IMR-90 (cell line): ENCODE measurements at regions not wholly inside any gene's neighbourhood (a gene's known extent, or its start where the extent isn't known, plus 50 kb on each side); places are given as distances from the start of the nearest gene placed in this dataset.

Source experiments
- ATAC-seq: fragments of 200-7000 bp; cut with Tn5 transposase; 2 replicates; pipeline ENCODE4 v1.9.1; 2020; ENCODE audit warnings: low read depth, mild to moderate bottlenecking, moderate library complexity
- BruUV-seq: library from RNA; stranded (reverse); fragments of 400-500 nt; replicated peaks from 2 replicates; lab custom pipeline; 2021; lab: Mats Ljungman, UMichigan
- CTCF ChIA-PET: fragments of 300-600 bp; formaldehyde crosslinking; extraction: SDS; loops from one replicate; lab custom pipeline; 2021; ENCODE audit warnings: antibody characterized with exemption; lab: Yijun Ruan, JAX
- POLR2A ChIA-PET: fragments of 300-600 bp; sonication (Branson Sonifier 250); formaldehyde crosslinking; loops from one replicate; lab custom pipeline; 2022; ENCODE audit warnings: antibody characterized with exemption; ENCODE audit not compliant: unreplicated experiment; lab: Charles Lee
- DNase-seq: peaks from one replicate; pipeline ENCODE4 v3.0.0; 2013
- H2AFZ ChIP-seq: replicated peaks from 2 replicates; pipeline ENCODE3; 2013; ENCODE audit warnings: low read length, mild to moderate bottlenecking; ENCODE audit not compliant: poor library complexity
- H2AK5ac ChIP-seq: 2 replicates; pipeline ENCODE4 v1.6.1; 2013; ENCODE audit warnings: low read depth, low read length, inconsistent platforms
- H2AK9ac ChIP-seq: replicated peaks from 2 replicates; pipeline ENCODE3; 2013; ENCODE audit warnings: mild to moderate bottlenecking, low read depth, low read length, moderate library complexity; ENCODE audit not compliant: poor library complexity
- H2BK120ac ChIP-seq: 2 replicates; pipeline ENCODE4 v1.6.1; 2013; ENCODE audit warnings: low read depth, low read length, inconsistent platforms
- H2BK15ac ChIP-seq: 3 replicates; pipeline ENCODE4 v1.6.1; 2013; ENCODE audit warnings: low read depth, low read length, inconsistent platforms
- H2BK20ac ChIP-seq: 2 replicates; pipeline ENCODE4 v1.6.1; 2013; ENCODE audit warnings: low read depth, mild to moderate bottlenecking, inconsistent platforms, low read length, moderate library complexity
- H2BK5ac ChIP-seq: 2 replicates; pipeline ENCODE4 v1.6.1; 2013; ENCODE audit warnings: mild to moderate bottlenecking, low read depth, low read length, inconsistent platforms; ENCODE audit not compliant: poor library complexity, severe bottlenecking
- H3K14ac ChIP-seq: replicated peaks from 2 replicates; pipeline ENCODE4 v1.6.1; 2013; ENCODE audit warnings: low read depth, low read length, inconsistent platforms
- H3K18ac ChIP-seq: 2 replicates; pipeline ENCODE4 v1.6.1; 2013; ENCODE audit warnings: low read depth, low read length, control low read depth
- H3K23ac ChIP-seq: 2 replicates; pipeline ENCODE4 v1.6.1; 2013; ENCODE audit warnings: low read depth, low read length, inconsistent platforms
- H3K27ac ChIP-seq: 2 replicates; pipeline ENCODE4 v1.5.1; 2013; ENCODE audit warnings: mild to moderate bottlenecking, control low read depth, low read length; ENCODE audit not compliant: insufficient read depth
- H3K27me3 ChIP-seq: 2 replicates; pipeline ENCODE4 v1.6.1; 2013; ENCODE audit warnings: low read length; ENCODE audit not compliant: control insufficient read depth, insufficient read depth
- H3K36me3 ChIP-seq: 2 replicates; pipeline ENCODE4 v1.6.1; 2013; ENCODE audit warnings: low read length, mixed read lengths; ENCODE audit not compliant: control insufficient read depth, insufficient read depth
- H3K4ac ChIP-seq: 2 replicates; pipeline ENCODE4 v1.6.1; 2013; ENCODE audit warnings: low read depth, low read length, inconsistent platforms
- H3K4me1 ChIP-seq: 2 replicates; pipeline ENCODE4 v1.6.1; 2013; ENCODE audit warnings: low read length, mixed read lengths; ENCODE audit not compliant: control insufficient read depth, insufficient read depth
- H3K4me2 ChIP-seq: 2 replicates; pipeline ENCODE4 v1.6.1; 2013; ENCODE audit warnings: low read depth, mild to moderate bottlenecking, control low read depth, low read length, moderate library complexity
- H3K4me3 ChIP-seq: 2 replicates; pipeline ENCODE4 v1.5.1; 2013; ENCODE audit warnings: low read depth, mild to moderate bottlenecking, control low read depth, low read length, moderate library complexity; ENCODE audit not compliant: insufficient read depth
- H3K56ac ChIP-seq: 2 replicates; pipeline ENCODE4 v1.6.1; 2013; ENCODE audit warnings: low read length, inconsistent platforms; ENCODE audit not compliant: insufficient read depth; ENCODE audit errors: extremely low read depth
- H3K79me1 ChIP-seq, 2 experiments: 2 replicates each; pipeline ENCODE4 v1.6.1; 2013; ENCODE audit warnings: low read length in 2 of 2, inconsistent platforms in 1 of 2, low read depth in 1 of 2
- H3K9ac ChIP-seq: 2 replicates; pipeline ENCODE4 v1.6.1; 2013; ENCODE audit warnings: low read depth, low read length, control low read depth
- H3K9me1 ChIP-seq: 2 replicates; pipeline ENCODE4 v1.6.1; 2013; ENCODE audit warnings: low read length, inconsistent platforms; ENCODE audit not compliant: insufficient read depth
- H3K9me3 ChIP-seq: 2 replicates; pipeline ENCODE4 v1.6.1; 2013; ENCODE audit warnings: low read length; ENCODE audit not compliant: control insufficient read depth, insufficient read depth
- H4K20me1 ChIP-seq: 2 replicates; pipeline ENCODE4 v1.6.1; 2013; ENCODE audit warnings: low read length, inconsistent platforms; ENCODE audit not compliant: insufficient read depth
- H4K5ac ChIP-seq: 2 replicates; pipeline ENCODE4 v1.6.1; 2013; ENCODE audit warnings: mild to moderate bottlenecking, low read depth, low read length, control low read depth
- H4K8ac ChIP-seq, 2 experiments: 2 replicates each; pipeline ENCODE4 v1.6.1; 2013; ENCODE audit warnings: low read depth in 2 of 2, low read length in 2 of 2, control low read depth in 1 of 2, inconsistent platforms in 1 of 2
- H4K91ac ChIP-seq: 2 replicates; pipeline ENCODE4 v1.6.1; 2013; ENCODE audit warnings: low read depth, low read length, inconsistent platforms; ENCODE audit not compliant: insufficient read depth
- BHLHE40 ChIP-seq: fragments of 150-350 bp; IDR thresholded peaks from 2 replicates; pipeline ENCODE4 v1.6.1; 2016; ENCODE audit warnings: mild to moderate bottlenecking, low read depth, low read length
- CEBPB ChIP-seq: IDR thresholded peaks from 2 replicates; pipeline ENCODE4 v1.6.1; 2012; ENCODE audit warnings: low read depth, low read length, improper control_type of control experiment
- FOS ChIP-seq: fragments of 150-350 bp; IDR thresholded peaks from 2 replicates; pipeline ENCODE4 v1.6.1; 2016; ENCODE audit warnings: low read depth, low read length
- MAFK ChIP-seq: IDR thresholded peaks from 2 replicates; pipeline ENCODE4 v1.6.1; 2012; ENCODE audit warnings: low read depth, low read length, improper control_type of control experiment
- NFE2L2 ChIP-seq: fragments of 150-350 bp; IDR thresholded peaks from 2 replicates; pipeline ENCODE4 v1.6.1; 2016; ENCODE audit warnings: low read depth, mild to moderate bottlenecking, low read length
- RAD21 ChIP-seq: IDR thresholded peaks from 2 replicates; pipeline ENCODE4 v1.6.1; 2012; ENCODE audit warnings: low read length, improper control_type of control experiment
- RCOR1 ChIP-seq: IDR thresholded peaks from 2 replicates; pipeline ENCODE4 v1.6.1; 2012; ENCODE audit warnings: mild to moderate bottlenecking, low read length, improper control_type of control experiment; ENCODE audit not compliant: insufficient replicate concordance
- SMC3 ChIP-seq: fragments of 150-350 bp; IDR thresholded peaks from 2 replicates; pipeline ENCODE4 v1.6.1; 2016; ENCODE audit warnings: low read depth, mild to moderate bottlenecking, antibody characterized with exemption, low read length, moderate library complexity
- dilution Hi-C: fragments of 300-500 bp; cut with HindIII; formaldehyde crosslinking; loops from one replicate; pipeline ENCODE4 v1.14.3; 2018; ENCODE audit warnings: low sequenced_read_pairs; ENCODE audit not compliant: unreplicated experiment
- in situ Hi-C: fragments of 300-500 bp; cut with MboI; formaldehyde crosslinking; loops from 3 replicates; pipeline ENCODE4 v1.14.3; 2019; ENCODE audit warnings: low sequenced_read_pairs, inconsistent platforms, mixed read lengths
- intact Hi-C: fragments of 100-400 bp; cut with micrococcal nuclease; formaldehyde crosslinking; loops from 2 replicates; pipeline ENCODE4 v1.10.0; 2022

- no peak overlapping the region for H2AK5ac ChIP-seq
- no peak overlapping the region for H2BK15ac ChIP-seq
- no peaks in the 10 kb centered on the region for H4K20me1 ChIP-seq
- H2BK20ac ChIP-seq: no peak overlapping the region
- H3K9me3 ChIP-seq: no peaks in the 10 kb centered on the region
- no peak overlapping the region for H3K18ac ChIP-seq
- dilution Hi-C loops: no loop called here
- no peak overlapping the region for H2AFZ ChIP-seq
- DNase-seq (no peak), ATAC-seq (no peak)
- H3K56ac ChIP-seq: no peak overlapping the region
- H3K36me3 ChIP-seq: no peaks in the 10 kb centered on the region
- H2BK5ac ChIP-seq: no peak overlapping the region
- no peak overlapping the region for H4K5ac ChIP-seq
- H2BK120ac ChIP-seq: no peak overlapping the region
- no peaks in the 10 kb centered on the region for H3K27me3 ChIP-seq
- no peak overlapping the region for H3K27ac ChIP-seq
- no peak overlapping the region for H4K8ac ChIP-seq
- no peak overlapping the region for H3K4me3 ChIP-seq
- H3K4ac ChIP-seq: no peak overlapping the region
- no peaks in the 10 kb centered on the region for H3K9me1 ChIP-seq
- no peaks in the 10 kb centered on the region for H3K79me1 ChIP-seq
- intact Hi-C loops: no loop called here
- POLR2A ChIA-PET: no interaction called here
- no peak overlapping the region for H3K4me2 ChIP-seq
- no peak overlapping the region for H3K9ac ChIP-seq
- no peak overlapping the region for H4K91ac ChIP-seq
- no peak overlapping the region for H3K14ac ChIP-seq
- CTCF ChIA-PET: no interaction called here
- no peaks in the 10 kb centered on the region for H3K4me1 ChIP-seq
- BruUV-seq: no TSS peak
- TF ChIP-seq RCOR1: no peak
- no peak for TF ChIP-seq RAD21
- TF ChIP-seq FOS: no peak
- TF ChIP-seq SMC3: no peak
- TF ChIP-seq NFE2L2: no peak
- no peak for TF ChIP-seq MAFK
- TF ChIP-seq BHLHE40: no peak
- no peak for TF ChIP-seq CEBPB
- no peak overlapping the region for H2AK9ac ChIP-seq
- in situ Hi-C loops: no loop called here
- H3K23ac ChIP-seq: no peak overlapping the region
Observed at GRCh38 chr3:162973428-162973917, 1476.9 kb downstream of the OTOL1 start.
